ENCODE measurements at regions not wholly inside any gene's neighbourhood (a gene's known extent, or its start where the extent isn't known, plus 50 kb on each side); places are given as distances from the start of the nearest gene placed in this dataset.
A peak's percentile ranks its signal among the peaks of the same experiment; 100 is the strongest.

DNA sequence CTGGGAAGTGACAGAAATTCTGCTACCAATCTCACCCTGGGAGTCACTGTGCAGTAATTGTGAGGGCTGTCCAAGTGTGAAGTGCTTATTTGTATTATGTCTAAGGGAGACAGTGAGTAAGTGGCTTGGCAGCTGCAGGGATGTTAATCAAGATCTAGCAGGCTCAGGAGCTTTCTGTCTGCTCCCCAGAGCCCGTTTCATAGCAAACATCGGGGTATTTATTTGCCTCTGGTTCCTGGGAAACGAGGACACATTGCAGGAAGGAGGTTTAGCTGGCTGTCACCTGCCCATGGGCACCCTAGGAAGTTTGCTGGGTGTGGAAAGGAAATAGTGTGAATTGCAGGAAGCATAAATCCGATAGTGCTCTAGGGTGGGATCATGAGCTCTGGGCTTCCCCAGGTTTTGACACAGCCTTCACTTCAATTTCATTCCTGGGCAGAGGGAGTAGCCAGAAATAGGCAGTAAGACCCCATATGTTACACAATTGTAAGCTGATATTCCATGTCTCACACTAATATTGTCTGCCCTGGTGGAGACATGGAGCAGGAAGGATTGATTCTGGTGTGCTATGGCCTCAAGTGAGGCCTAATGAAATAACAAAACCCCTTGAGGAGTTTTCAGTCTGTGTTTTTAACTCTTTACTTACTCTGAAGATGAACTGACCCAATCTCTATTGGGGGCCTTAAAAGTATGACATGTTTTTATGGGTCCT lies 74.1 kb upstream of the MITF start:
- WGBS (ENCODE audit: insufficient coverage, low coverage, missing lambda C conversion rate), result 2% methylated on average over 4 of the region's 4 CpGs
- ATAC-seq (peak; percentile 85), FAIRE-seq (no peak), DNase-seq (ENCODE audit: extremely low read depth in 1 of 4, low spot score in 3 of 4) (peak in 2 of 4 experiments; percentile 12 to 22)
- CTCF ChIA-PET (ENCODE audit: low intra/inter-chr PET ratio), result no interaction called here
- Histone ChIP-seq H3K27me3 (ENCODE audit: control insufficient read depth in 2 of 2, insufficient read depth in 2 of 2, low read length in 2 of 2) (peaks cover 5 to 20% of the 10 kb centered on the region in 2 experiments; a peak in 3 of 5 replicates), H3K36me3 (ENCODE audit: control insufficient read depth, insufficient read depth, low read length) (no peaks in the 10 kb centered on the region), H3K27ac (ENCODE audit: extremely low read depth, low read depth, low read length) (no peak overlapping the region), H3K4me2 (ENCODE audit: insufficient read depth, low read length) (no peak overlapping the region; the same call in 1 of the 2 replicates), H3K4me1 (replicated peaks in 1 of 2; ENCODE audit: control insufficient read depth in 2 of 2, insufficient read depth in 2 of 2, low read length in 2 of 2) (peaks cover 0 to 6% of the 10 kb centered on the region in 2 experiments; a peak in 3 of 5 replicates), H3K4me3 (no peak overlapping the region), H4K20me1 (replicated peaks; ENCODE audit: control insufficient read depth, insufficient read depth, low read length) (no peaks in the 10 kb centered on the region), H3K9me1 (ENCODE audit: control insufficient read depth, insufficient read depth, low read length) (no peaks in the 10 kb centered on the region), H2AFZ (ENCODE audit: low read depth, low read length) (0 out of 2 replicates have a peak overlapping the region, but pooled peaks have one; percentile 44), H3K79me2 (ENCODE audit: control insufficient read depth, insufficient read depth, low read length) (no peaks in the 10 kb centered on the region), H3K9me3 (replicated peaks; ENCODE audit: control insufficient read depth, insufficient read depth, low read depth, low read length) (no peaks in the 10 kb centered on the region; the same call in 1 of the 2 replicates), H3K9ac (ENCODE audit: insufficient read depth in 1 of 2, low read depth in 2 of 2, low read length in 2 of 2) (no peak overlapping the region)
- POLR2A ChIA-PET, result interaction anchor here (0.6 kb wide), 1 partner anchor 429 kb away, joined by 3 read pairs; no protein-coding TSS in a partner anchor
- intact Hi-C loops (cut with micrococcal nuclease), result no loop called here
- in situ Hi-C loops (cut with MboI), result loop anchor here (25.0 kb wide), 1 partner anchor 503 kb away; no protein-coding TSS in a partner anchor
- no TSS peak for BruUV-seq (replicated peaks)
- no peak for TF ChIP-seq XRCC4 (IDR thresholded peaks at IDR 0.05; ENCODE audit: extremely low read depth, insufficient read depth, insufficient read length)
- TF ChIP-seq MEIS2 (IDR thresholded peaks at IDR 0.05; ENCODE audit: partially characterized antibody), result peak; percentile 65
- 0 out of 2 replicates have a peak, but pooled peaks have one; percentile 8 for TF ChIP-seq TEAD4 (IDR thresholded peaks at IDR 0.05; ENCODE audit: low read length)
- TF ChIP-seq TEAD4 (CRISPR knock-in tag; IDR thresholded peaks at IDR 0.05; ENCODE audit: borderline replicate concordance), result no peak
- TF ChIP-seq, protein P1, sequence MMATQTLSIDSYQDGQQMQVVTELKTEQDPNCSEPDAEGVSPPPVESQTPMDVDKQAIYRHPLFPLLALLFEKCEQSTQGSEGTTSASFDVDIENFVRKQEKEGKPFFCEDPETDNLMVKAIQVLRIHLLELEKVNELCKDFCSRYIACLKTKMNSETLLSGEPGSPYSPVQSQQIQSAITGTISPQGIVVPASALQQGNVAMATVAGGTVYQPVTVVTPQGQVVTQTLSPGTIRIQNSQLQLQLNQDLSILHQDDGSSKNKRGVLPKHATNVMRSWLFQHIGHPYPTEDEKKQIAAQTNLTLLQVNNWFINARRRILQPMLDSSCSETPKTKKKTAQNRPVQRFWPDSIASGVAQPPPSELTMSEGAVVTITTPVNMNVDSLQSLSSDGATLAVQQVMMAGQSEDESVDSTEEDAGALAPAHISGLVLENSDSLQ (IDR thresholded peaks at IDR 0.05), result peak; percentile 35; the same call in 1 of the 2 replicates
- TF ChIP-seq, protein P2, sequence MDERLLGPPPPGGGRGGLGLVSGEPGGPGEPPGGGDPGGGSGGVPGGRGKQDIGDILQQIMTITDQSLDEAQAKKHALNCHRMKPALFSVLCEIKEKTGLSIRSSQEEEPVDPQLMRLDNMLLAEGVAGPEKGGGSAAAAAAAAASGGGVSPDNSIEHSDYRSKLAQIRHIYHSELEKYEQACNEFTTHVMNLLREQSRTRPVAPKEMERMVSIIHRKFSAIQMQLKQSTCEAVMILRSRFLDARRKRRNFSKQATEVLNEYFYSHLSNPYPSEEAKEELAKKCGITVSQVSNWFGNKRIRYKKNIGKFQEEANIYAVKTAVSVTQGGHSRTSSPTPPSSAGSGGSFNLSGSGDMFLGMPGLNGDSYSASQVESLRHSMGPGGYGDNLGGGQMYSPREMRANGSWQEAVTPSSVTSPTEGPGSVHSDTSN (CRISPR knock-in tag; IDR thresholded peaks at IDR 0.05; ENCODE audit: low read depth), result no peak
- TF ChIP-seq, protein P2 (tag; conservative IDR thresholded peaks at IDR 0.05; ENCODE audit: low read depth), result peak; percentile 70
